Body of pancreas (tissue), 4 donors: ENCODE measurements at regions not wholly inside any gene's neighbourhood (a gene's known extent, or its start where the extent isn't known, plus 50 kb on each side); places are given as distances from the start of the nearest gene placed in this dataset.

Source experiments
- POLR2A ChIP-seq, 3 donors: fragments of 450-650 bp; IDR thresholded peaks; one replicate each; pipeline ENCODE4 v1.6.1; 2016; ENCODE audit warnings: antibody characterized with exemption in 3 of 3, mild to moderate bottlenecking in 2 of 3
- TF ChIP-seq, protein P1 (sequence below), 7 experiments: fragments of 450-650 bp in 4 of 7; fragments of 200-600 bp in 3 of 7; sonication (generic) in 3 of 7; IDR thresholded peaks; one replicate each; pipeline ENCODE4 v1.5.1; 2016 to 2019; ENCODE audit warnings: antibody characterized with exemption in 7 of 7

DNA sequence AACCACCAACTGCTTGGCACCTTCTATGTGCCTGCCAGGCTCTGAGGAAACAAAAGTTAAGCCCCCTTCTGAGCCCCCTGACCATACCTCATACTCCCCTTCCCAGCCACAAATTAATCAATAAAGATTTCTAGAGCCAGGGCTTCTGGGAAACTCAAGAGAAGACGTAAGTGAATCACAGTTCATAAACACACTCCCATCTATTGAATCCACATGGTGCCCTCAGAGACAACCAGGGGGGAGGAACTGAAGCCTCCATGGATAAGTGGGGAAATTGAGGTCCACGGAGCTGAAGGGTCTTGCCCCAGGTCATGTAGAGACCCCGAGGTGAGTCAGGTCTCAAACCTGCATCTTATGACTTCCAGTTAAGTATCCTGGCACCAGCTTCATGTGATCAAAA, 150.6 kb downstream of the MN1 start:
- no peak for TF ChIP-seq POLR2A (IDR thresholded peaks at IDR 0.05)
- TF ChIP-seq, protein P1, sequence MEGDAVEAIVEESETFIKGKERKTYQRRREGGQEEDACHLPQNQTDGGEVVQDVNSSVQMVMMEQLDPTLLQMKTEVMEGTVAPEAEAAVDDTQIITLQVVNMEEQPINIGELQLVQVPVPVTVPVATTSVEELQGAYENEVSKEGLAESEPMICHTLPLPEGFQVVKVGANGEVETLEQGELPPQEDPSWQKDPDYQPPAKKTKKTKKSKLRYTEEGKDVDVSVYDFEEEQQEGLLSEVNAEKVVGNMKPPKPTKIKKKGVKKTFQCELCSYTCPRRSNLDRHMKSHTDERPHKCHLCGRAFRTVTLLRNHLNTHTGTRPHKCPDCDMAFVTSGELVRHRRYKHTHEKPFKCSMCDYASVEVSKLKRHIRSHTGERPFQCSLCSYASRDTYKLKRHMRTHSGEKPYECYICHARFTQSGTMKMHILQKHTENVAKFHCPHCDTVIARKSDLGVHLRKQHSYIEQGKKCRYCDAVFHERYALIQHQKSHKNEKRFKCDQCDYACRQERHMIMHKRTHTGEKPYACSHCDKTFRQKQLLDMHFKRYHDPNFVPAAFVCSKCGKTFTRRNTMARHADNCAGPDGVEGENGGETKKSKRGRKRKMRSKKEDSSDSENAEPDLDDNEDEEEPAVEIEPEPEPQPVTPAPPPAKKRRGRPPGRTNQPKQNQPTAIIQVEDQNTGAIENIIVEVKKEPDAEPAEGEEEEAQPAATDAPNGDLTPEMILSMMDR (IDR thresholded peaks at IDR 0.05) = no peak
